ENCODE measurements at regions not wholly inside any gene's neighbourhood (a gene's known extent, or its start where the extent isn't known, plus 50 kb on each side); places are given as distances from the start of the nearest gene placed in this dataset.

- no peak for TF ChIP-seq CTCF (IDR thresholded peaks at IDR 0.05; ENCODE audit: poor library complexity, severe bottlenecking)
- no peak for TF ChIP-seq POLR2AphosphoS5 (IDR thresholded peaks at IDR 0.05)
These were observed 144.0 kb upstream of the PDZRN3 start for GRCh38 chr3:73768524-73769308.
